HEK293T (cell line): ENCODE measurements at regions not wholly inside any gene's neighbourhood (a gene's known extent, or its start where the extent isn't known, plus 50 kb on each side); places are given as distances from the start of the nearest gene placed in this dataset.

Source experiments
- CTCF ChIA-PET: fragments of 350-600 bp; formaldehyde crosslinking; extraction: SDS; loops from one replicate; lab custom pipeline; 2021; ENCODE audit warnings: antibody characterized with exemption, inconsistent platforms; lab: Yijun Ruan, JAX
- POLR2A ChIA-PET: fragments of 350-600 bp; formaldehyde crosslinking; extraction: SDS; loops from one replicate; lab custom pipeline; 2020; ENCODE audit warnings: antibody characterized with exemption, inconsistent platforms; lab: Yijun Ruan, JAX
- DNase-seq: peaks from one replicate; pipeline ENCODE4 v3.0.0; 2012; ENCODE audit warnings: mixed read lengths; ENCODE audit errors: extremely low spot score
- ARNT ChIP-seq: fragments of 450-650 bp; IDR thresholded peaks from 2 replicates; pipeline ENCODE4 v1.6.1; 2017; ENCODE audit warnings: mild to moderate bottlenecking
- BHLHE40 ChIP-seq: fragments of 450-650 bp; IDR thresholded peaks from 2 replicates; pipeline ENCODE4 v1.6.1; 2016; ENCODE audit warnings: mild to moderate bottlenecking, moderate library complexity, borderline replicate concordance
- CTBP1 ChIP-seq: fragments of 450-650 bp; IDR thresholded peaks from 2 replicates; pipeline ENCODE4 v1.6.1; 2016; ENCODE audit warnings: borderline replicate concordance
- ELF4 ChIP-seq: fragments of 450-650 bp; IDR thresholded peaks from 2 replicates; pipeline ENCODE4 v1.6.1; 2017; ENCODE audit warnings: antibody characterized with exemption
- FOXA1 ChIP-seq: fragments of 450-650 bp; IDR thresholded peaks from 2 replicates; pipeline ENCODE4 v1.6.1; 2016; ENCODE audit warnings: mild to moderate bottlenecking
- FOXK2 ChIP-seq: fragments of 450-650 bp; IDR thresholded peaks from 2 replicates; pipeline ENCODE4 v1.6.1; 2016; ENCODE audit warnings: mild to moderate bottlenecking
- FOXM1 ChIP-seq: fragments of 450-650 bp; IDR thresholded peaks from 2 replicates; pipeline ENCODE4 v1.6.1; 2017; ENCODE audit warnings: mild to moderate bottlenecking, borderline replicate concordance
- HDGF ChIP-seq: fragments of 450-650 bp; IDR thresholded peaks from 2 replicates; pipeline ENCODE4 v1.6.1; 2017; ENCODE audit warnings: antibody characterized with exemption, borderline replicate concordance
- L3MBTL2 ChIP-seq: fragments of 450-650 bp; conservative IDR thresholded peaks from 2 replicates; pipeline ENCODE4 v1.6.1; 2016; ENCODE audit warnings: mild to moderate bottlenecking
- LEF1 ChIP-seq: fragments of 450-650 bp; IDR thresholded peaks from 2 replicates; pipeline ENCODE4 v1.6.1; 2017; ENCODE audit warnings: mild to moderate bottlenecking, borderline replicate concordance
- NFRKB ChIP-seq: fragments of 450-650 bp; IDR thresholded peaks from 2 replicates; pipeline ENCODE4 v1.6.1; 2016; ENCODE audit warnings: mild to moderate bottlenecking, moderate library complexity
- PKNOX1 ChIP-seq: fragments of 450-650 bp; IDR thresholded peaks from 2 replicates; pipeline ENCODE4 v1.6.1; 2016
- SP1 ChIP-seq: fragments of 450-650 bp; IDR thresholded peaks from 2 replicates; pipeline ENCODE4 v1.6.1; 2017
- SUZ12 ChIP-seq: fragments of 450-650 bp; IDR thresholded peaks from 2 replicates; pipeline ENCODE4 v1.6.1; 2016; ENCODE audit warnings: mild to moderate bottlenecking
- TARDBP ChIP-seq: fragments of 450-650 bp; IDR thresholded peaks from 2 replicates; pipeline ENCODE4 v1.6.1; 2016
- ZNF384 ChIP-seq: fragments of 450-650 bp; IDR thresholded peaks from 2 replicates; pipeline ENCODE4 v1.6.1; 2016

DNA sequence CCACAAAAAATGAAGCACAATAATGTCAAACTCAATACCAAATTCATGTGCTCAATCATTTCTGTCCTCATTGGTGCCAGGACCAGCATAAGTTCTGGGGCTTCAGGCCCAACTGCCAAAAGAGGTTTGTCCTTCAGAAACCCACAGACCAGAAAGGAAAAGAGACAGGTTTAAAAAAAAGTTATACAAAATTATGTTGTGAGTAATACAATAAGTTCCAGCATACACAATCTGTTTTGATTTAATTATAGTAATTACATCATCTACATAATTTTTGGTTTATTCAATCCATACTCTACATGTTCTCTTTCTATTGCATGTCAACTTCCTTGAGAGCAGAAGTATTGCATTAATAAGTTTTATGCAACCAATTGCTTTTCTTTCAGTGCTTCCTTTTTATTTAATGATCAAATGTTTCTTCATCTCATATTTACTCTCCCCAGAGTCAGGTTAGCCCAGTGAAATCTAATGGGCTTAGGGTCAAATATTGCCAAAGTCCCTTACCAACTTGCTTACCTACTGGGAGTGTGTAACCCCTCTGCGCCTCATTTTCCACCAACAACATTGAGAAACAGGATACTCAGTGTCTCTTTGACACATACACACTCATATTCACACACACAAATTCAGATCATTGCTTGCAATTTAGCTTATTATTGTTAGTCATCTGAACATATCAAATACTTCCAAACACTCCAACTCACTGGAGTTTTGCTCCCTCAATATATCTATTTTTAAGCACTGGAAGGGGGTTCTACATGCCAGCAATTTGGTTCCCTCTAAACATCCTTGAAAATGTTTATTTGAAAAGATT lies 424.4 kb upstream of the MARCKS start:
- ChIA-PET CTCF (no interaction called here), POLR2A (no interaction called here)
- no peak for DNase-seq
- no peak for TF ChIP-seq L3MBTL2
- TF ChIP-seq ELF4, result no peak
- no peak for TF ChIP-seq ARNT
- no peak for TF ChIP-seq FOXM1
- no peak for TF ChIP-seq TARDBP
- TF ChIP-seq SP1, result no peak
- no peak for TF ChIP-seq FOXK2
- TF ChIP-seq SUZ12, result no peak
- no peak for TF ChIP-seq LEF1
- TF ChIP-seq BHLHE40, result no peak
- TF ChIP-seq HDGF, result no peak
- no peak for TF ChIP-seq PKNOX1
- no peak for TF ChIP-seq NFRKB
- TF ChIP-seq FOXA1, result no peak
- no peak for TF ChIP-seq CTBP1
- TF ChIP-seq ZNF384, result no peak

DNA sequence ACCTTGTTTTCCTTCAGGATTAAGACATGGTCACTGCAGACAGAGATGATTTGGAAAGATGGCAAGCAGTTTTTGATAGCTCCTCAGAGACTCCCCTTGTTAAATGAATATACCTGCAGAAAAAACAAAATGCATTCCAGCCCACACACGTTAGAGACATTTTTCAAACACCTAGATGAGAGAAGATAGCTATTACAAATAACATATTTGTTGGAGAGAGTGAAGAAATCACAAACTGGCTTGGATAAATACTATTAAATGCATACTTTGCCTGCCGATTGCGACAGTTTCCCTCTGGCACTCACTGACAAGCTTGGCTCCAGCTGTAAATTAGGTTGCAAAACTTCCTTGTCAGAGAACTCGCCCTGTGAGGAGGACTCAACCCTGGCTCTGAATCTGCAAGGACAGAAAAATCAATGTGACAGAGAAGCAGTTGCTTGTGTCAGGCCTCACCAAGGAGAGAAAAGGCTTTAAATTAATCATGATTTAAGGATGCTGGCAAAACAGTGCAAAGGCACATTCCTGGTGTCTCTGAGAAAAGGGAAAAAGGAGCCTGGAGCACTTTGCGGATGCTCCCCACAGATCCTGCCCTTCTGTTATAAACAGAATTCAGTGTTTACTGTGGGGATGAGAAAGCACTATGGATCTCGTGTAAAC lies 423.7 kb upstream of the MARCKS start:
- ChIA-PET POLR2A (no interaction called here), CTCF (no interaction called here)
- TF ChIP-seq FOXA1 (no peak), BHLHE40 (no peak), ELF4 (no peak), FOXM1 (no peak), SUZ12 (no peak), HDGF (no peak), FOXK2 (no peak), NFRKB (no peak)
- no peak for DNase-seq

DNA sequence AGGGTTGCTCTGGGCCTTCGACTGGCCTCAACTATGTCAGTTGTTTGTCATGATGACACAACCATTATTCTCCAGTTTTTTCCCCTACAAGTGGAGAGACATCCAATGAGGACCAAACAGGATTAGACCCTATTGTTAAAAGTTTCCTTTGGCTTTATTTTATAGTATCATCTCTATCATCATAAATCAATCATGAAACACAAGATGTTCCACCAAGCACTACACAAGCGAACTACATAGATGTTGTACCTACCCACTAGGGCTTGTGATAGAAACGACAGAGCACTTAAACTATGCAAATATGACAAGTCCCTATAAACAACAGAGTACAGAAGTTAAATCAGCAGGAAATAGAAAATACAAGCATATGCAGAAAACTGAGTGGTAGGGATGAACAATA lies 422.5 kb upstream of the MARCKS start:
- no peak for DNase-seq
- no peak for TF ChIP-seq SP1
- no peak for TF ChIP-seq L3MBTL2
- no peak for TF ChIP-seq TARDBP
- TF ChIP-seq ZNF384, result no peak
- TF ChIP-seq ELF4, result no peak
- no peak for TF ChIP-seq FOXK2
- CTCF ChIA-PET, result no interaction called here
- POLR2A ChIA-PET, result no interaction called here

DNA sequence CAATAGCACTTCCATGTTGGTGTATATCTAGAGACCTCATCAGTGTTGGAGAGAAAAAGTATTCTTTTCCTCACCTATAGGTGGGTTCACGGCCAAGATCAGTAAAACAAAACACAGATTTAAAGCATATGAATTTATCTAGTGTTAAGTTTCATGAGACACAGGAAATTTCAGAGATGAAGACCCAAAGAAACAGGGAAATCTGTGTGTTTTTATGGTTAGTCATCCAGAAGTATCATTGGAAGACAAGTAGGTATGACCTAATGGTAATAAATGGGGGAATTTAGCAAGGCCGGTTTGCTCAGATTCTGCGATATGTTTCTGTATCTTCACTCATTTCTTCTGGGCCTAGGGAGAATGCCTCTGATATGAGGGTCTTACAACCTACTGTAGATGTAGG lies 419.6 kb upstream of the MARCKS start:
- DNase-seq, result no peak
- TF ChIP-seq PKNOX1 (no peak), SP1 (no peak), CTBP1 (no peak), L3MBTL2 (no peak), FOXK2 (no peak), ARNT (no peak), SUZ12 (no peak), TARDBP (no peak), BHLHE40 (no peak), FOXA1 (no peak), ZNF384 (no peak), ELF4 (no peak), LEF1 (no peak), FOXM1 (no peak), NFRKB (no peak), HDGF (no peak)

GRCh38 chr6:113439866-113440265 lies 417.3 kb upstream of the MARCKS start:
- no peak for DNase-seq
- POLR2A ChIA-PET, result no interaction called here
- TF ChIP-seq BHLHE40 (no peak), HDGF (no peak), ELF4 (no peak), SUZ12 (no peak), ARNT (no peak), SP1 (no peak), FOXA1 (no peak)
- CTCF ChIA-PET, result no interaction called here

More for the DNA sequence above, 419.6 kb upstream of the MARCKS start:
- CTCF ChIA-PET, result no interaction called here
- POLR2A ChIA-PET, result no interaction called here

GRCh38 chr6:113442040-113442439 lies 415.1 kb upstream of the MARCKS start:
- no peak for DNase-seq
- POLR2A ChIA-PET, result no interaction called here
- TF ChIP-seq ARNT (no peak), SP1 (no peak), PKNOX1 (no peak), BHLHE40 (no peak), FOXA1 (no peak), NFRKB (no peak), ELF4 (no peak), L3MBTL2 (no peak), LEF1 (no peak), CTBP1 (no peak), FOXK2 (no peak), ZNF384 (no peak), FOXM1 (no peak)
- CTCF ChIA-PET, result no interaction called here
